HG03342 (cell line): ENCODE measurements at regions not wholly inside any gene's neighbourhood (a gene's known extent, or its start where the extent isn't known, plus 50 kb on each side); places are given as distances from the start of the nearest gene placed in this dataset.
"Not testable (repeated sequence)": the region's sequence is repeated elsewhere in the genome, so short reads cannot be mapped to it uniquely, and the experiment has no call there.

ENCODE experiments used
- ATAC-seq: cut with Tn5 transposase; IDR thresholded peaks from one replicate; pipeline ENCODE4 v1.9.1; 2021; ENCODE audit warnings: mild to moderate bottlenecking, moderate library complexity; ENCODE audit not compliant: unreplicated experiment

- ATAC-seq, result peak; percentile 83
These were observed 88.0 kb upstream of the RPRML start for GRCh38 chr17:47066841-47067682.

GRCh38 chr17:47066095-47066494, 87.0 kb upstream of the RPRML start:
- ATAC-seq, result no peak

DNA sequence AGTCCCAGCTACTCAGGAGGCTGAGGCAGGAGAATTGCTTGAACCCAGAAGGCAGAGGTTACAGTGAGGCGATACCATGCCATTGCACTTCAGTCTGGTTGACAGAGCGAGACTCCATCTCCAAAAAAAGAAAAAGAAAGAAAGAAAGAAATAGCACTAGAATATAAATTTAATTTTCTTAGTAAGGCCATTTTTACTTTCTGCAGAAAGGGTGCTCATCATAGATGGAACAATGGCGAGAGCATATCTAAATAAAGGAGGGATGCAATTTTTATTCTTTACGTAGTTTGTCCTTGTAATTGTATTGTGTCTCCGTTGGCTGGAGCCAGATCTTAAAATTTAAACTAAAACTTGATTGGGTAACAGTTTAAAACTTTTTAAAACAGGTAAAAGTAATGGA, 85.6 kb upstream of the RPRML start:
- ATAC-seq, result no peak

GRCh38 chr17:47063475-47063874, 84.4 kb upstream of the RPRML start:
- ATAC-seq, result no peak

- not testable (repeated sequence) for ATAC-seq
These were observed 83.8 kb upstream of the RPRML start for GRCh38 chr17:47062851-47063250.

DNA sequence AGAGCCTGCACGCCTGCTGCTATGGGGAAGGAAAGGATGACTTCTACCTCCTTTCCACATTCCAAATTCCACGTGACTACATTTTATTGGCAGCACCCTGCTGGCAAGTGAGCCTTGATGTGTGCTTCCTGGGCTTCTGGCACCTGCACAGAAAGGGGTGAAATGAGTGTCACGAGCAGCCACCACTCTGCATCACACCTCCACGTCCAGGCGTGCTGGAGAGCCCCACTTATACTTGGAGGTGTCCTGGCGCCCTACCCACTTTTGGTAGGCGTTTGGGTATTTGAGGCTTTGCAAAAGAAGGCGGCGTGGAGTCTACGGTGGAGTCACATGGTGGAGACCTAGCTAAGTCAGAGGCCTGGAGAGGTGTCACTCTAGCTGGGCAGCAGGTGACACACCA, 81.0 kb upstream of the RPRML start:
- ATAC-seq, result not testable (repeated sequence)

- no peak for ATAC-seq
These were observed 78.8 kb upstream of the RPRML start for GRCh38 chr17:47057830-47058229.

- ATAC-seq, result not testable (repeated sequence)
These were observed 78.2 kb upstream of the RPRML start for GRCh38 chr17:47057279-47057678.

DNA sequence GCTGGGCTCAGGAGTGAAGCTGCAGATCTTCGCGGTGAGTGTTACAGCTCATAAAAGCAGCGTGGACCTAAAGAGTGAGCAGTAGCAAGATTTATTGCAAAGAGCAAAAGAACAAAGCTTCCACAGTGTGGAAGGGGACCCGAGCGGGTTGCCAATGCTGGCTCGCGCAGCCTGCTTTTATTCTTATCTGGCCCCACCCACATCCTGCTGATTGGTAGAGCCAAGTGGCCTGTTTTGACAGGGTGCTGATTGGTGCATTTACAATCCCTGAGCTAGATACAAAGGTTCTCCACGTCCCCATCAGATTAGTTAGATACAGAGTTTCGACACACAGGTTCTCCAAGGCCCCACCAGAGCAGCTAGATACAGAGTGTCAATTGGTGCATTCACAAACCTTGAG, 77.6 kb upstream of the RPRML start:
- ATAC-seq, result not testable (repeated sequence)
